Cardiac septum (tissue), 1 donor: ENCODE measurements at regions not wholly inside any gene's neighbourhood (a gene's known extent, or its start where the extent isn't known, plus 50 kb on each side); places are given as distances from the start of the nearest gene placed in this dataset.
"Not testable (repeated sequence)": the region's sequence is repeated elsewhere in the genome, so short reads cannot be mapped to it uniquely, and the experiment has no call there.

Experiments used
- DNase-seq: peaks from one replicate; pipeline ENCODE4 v3.0.0-alpha.2; 2020; ENCODE audit warnings: low spot score
- intact Hi-C: fragments of 100-400 bp; cut with DNase I; formaldehyde crosslinking; loops from one replicate; pipeline ENCODE4 v1.14.0; 2022
- donor health status: DM: no; HTN: no; CAD: no.

- intact Hi-C loops, DNase-seq: not testable (repeated sequence)
Observed at GRCh38 chr1:117314951-117315350, 52.3 kb upstream of the MAN1A2 start.

- intact Hi-C loops, result no loop called here
Observed at GRCh38 chr1:117313555-117313954, 53.7 kb upstream of the MAN1A2 start.

GRCh38 chr1:117312453-117313138 is 54.7 kb upstream of the MAN1A2 start:
- intact Hi-C loops, result no loop called here
- no peak for DNase-seq

More at GRCh38 chr1:117313555-117313954, 53.7 kb upstream of the MAN1A2 start:
- DNase-seq, result no peak

DNA sequence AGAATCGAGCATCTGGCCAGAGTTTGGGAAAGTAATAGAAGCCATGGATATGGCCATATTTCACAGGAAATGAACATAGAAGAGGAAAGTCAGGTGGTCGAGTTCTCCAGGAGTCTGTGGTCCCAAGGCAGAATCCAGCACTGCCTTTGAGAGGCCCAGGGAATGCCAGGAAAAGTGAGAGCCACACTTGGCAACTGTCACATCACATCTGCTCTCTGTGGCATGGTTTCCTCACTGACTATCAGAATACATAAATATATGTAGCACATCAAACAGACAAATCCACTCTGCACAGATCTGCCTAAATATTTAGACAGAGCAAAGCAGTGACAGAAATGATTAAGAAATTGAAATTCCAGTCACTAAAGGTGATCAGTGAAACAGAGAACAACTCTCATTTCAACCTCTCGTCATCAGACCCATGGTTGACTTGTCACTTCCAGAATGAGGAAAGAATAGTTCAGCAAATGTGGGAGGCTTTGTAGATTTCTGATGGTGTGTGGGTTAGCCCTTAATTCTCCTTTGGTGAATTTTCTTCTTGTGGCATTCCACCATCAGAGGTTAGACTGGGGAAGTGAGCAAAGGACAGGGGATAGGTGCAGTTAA is 58.8 kb upstream of the MAN1A2 start:
- intact Hi-C loops, result no loop called here
- no peak for DNase-seq

DNA sequence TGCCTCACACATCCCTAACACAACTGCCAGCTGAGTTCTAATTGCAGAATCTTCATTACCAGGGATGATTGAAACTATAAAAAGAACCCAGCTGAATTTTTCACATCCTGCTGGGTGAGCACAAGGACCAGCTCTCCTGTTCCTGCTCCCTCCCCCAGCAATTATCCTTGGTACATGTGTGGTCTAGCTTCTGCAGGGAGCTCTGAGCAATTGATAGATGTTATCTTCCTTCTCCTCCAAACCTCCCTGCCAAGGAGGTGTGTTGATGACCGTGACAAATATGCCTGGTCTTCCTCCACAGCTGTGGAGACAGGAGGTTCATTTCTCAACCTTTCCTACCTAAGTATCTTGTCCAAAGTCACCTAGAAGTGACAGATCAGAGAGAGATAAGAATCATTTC is 65.3 kb upstream of the MAN1A2 start:
- intact Hi-C loops, result no loop called here
- DNase-seq, result no peak

DNA sequence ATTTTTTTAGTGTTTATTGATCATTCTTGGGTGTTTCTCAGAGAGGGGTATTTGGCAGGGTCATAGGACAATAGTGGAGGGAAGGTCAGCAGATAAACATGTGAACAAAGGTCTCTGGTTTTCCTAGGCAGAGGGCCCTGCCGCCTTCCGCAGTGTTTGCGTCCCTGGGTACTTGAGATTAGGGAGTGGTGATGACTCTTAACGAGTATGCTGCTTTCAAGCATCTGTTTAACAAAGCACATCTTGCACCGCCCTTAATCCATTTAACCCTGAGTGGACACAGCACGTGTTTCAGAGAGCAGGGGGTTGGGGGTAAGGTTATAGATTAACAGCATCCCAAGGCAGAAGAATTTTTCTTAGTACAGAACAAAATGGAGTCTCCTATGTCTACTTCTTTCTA is 67.1 kb upstream of the MAN1A2 start:
- intact Hi-C loops, result not testable (repeated sequence)

GRCh38 chr1:117295001-117295400 is 72.2 kb upstream of the MAN1A2 start:
- no peak for DNase-seq
- intact Hi-C loops, result no loop called here

More for the DNA sequence above, 67.1 kb upstream of the MAN1A2 start:
- DNase-seq, result not testable (repeated sequence)

- intact Hi-C loops, result no loop called here
Observed at GRCh38 chr1:117290890-117291289, 76.4 kb upstream of the MAN1A2 start.

GRCh38 chr1:117289316-117289870 is 77.9 kb upstream of the MAN1A2 start:
- DNase-seq, result no peak
- intact Hi-C loops, result no loop called here

More at GRCh38 chr1:117290890-117291289, 76.4 kb upstream of the MAN1A2 start:
- DNase-seq, result no peak

GRCh38 chr1:117286562-117286961 is 75.8 kb upstream of the VTCN1 start:
- no peak for DNase-seq
- intact Hi-C loops, result no loop called here

- DNase-seq, result no peak
- intact Hi-C loops, result no loop called here
Observed at GRCh38 chr1:117286145-117286544, 75.4 kb upstream of the VTCN1 start.

GRCh38 chr1:117284399-117285215 is 73.9 kb upstream of the VTCN1 start:
- no peak for DNase-seq
- intact Hi-C loops, result loop anchor here (1.0 kb wide), 2 partner anchors 162 to 216 kb away; no protein-coding TSS in a partner anchor

- intact Hi-C loops, result loop anchor here (10.0 kb wide), 1 partner anchor 134 kb away; no protein-coding TSS in a partner anchor
- DNase-seq, result no peak
Observed at GRCh38 chr1:117278531-117278930, 67.8 kb upstream of the VTCN1 start.

GRCh38 chr1:117275055-117275454 is 64.3 kb upstream of the VTCN1 start:
- no peak for DNase-seq
- intact Hi-C loops, result loop anchor here (10.0 kb wide), 1 partner anchor 130 kb away; no protein-coding TSS in a partner anchor

DNA sequence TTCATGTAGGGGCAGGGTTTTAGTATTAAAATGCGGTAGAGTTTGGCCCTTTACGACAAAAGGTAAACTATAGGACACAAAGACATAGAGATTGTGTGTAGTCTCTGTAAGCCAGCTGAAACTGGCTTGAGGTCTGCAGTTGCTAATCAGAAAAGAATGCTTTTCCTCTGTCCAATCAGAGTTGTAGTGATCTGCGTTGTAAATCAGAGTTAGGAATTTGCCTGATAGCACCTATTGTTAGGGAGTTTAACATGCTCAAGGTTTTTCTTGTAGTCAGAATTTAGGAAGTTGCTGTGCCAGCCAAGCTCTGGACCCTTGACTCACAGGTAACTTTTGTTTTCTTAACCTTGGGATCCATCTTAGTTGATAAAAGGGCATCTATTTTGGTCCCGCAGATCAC is 61.2 kb upstream of the VTCN1 start:
- DNase-seq, result no peak
- intact Hi-C loops, result loop anchor here (10.0 kb wide), 1 partner anchor 127 kb away; no protein-coding TSS in a partner anchor

DNA sequence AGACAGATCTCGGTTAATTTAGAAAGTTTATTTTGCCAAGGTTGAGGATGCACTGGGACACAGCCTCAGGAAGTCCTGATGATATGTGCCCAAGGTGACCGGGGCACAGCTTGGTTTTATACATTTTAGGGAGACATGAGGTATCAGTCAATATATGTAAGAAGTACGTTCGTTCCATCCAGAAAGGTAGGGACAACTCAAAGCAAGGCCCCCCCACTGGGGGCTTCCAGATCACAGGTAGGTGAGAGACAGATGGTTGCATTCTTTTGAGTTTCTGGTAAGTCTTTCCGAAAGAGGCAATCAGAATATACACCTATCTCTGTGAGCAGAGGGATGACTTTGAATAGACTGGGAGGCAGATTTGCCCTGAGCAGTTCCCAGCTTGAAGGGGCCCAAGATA is 60.4 kb upstream of the VTCN1 start:
- intact Hi-C loops, result loop anchor here (10.0 kb wide), 1 partner anchor 126 kb away; no protein-coding TSS in a partner anchor
- no peak for DNase-seq

- no peak for DNase-seq
- intact Hi-C loops, result loop anchor here (10.0 kb wide), 1 partner anchor 126 kb away; no protein-coding TSS in a partner anchor
Observed at GRCh38 chr1:117270679-117271078, 60.0 kb upstream of the VTCN1 start.

GRCh38 chr1:117268535-117269455 is 58.1 kb upstream of the VTCN1 start:
- DNase-seq, result no peak
- intact Hi-C loops, result no loop called here
